Endothelial cell of umbilical vein (primary cell): ENCODE measurements at regions not wholly inside any gene's neighbourhood (a gene's known extent, or its start where the extent isn't known, plus 50 kb on each side); places are given as distances from the start of the nearest gene placed in this dataset.

ENCODE experiments used
- EZH2 ChIP-seq: IDR thresholded peaks from 2 replicates; pipeline ENCODE4 v1.6.1; 2012; ENCODE audit warnings: borderline replicate concordance, low read depth, mild to moderate bottlenecking, moderate library complexity, low read length, inconsistent platforms; ENCODE audit not compliant: severe bottlenecking
- POLR2A ChIP-seq: IDR thresholded peaks from 2 replicates; pipeline ENCODE4 v1.6.1; 2012; ENCODE audit warnings: low read depth, mild to moderate bottlenecking, control low read depth, low read length
- POLR2AphosphoS5 ChIP-seq: IDR thresholded peaks from 2 replicates; pipeline ENCODE4 v1.6.1; 2012; ENCODE audit warnings: low read depth, mild to moderate bottlenecking, control low read depth, low read length, moderate library complexity; ENCODE audit not compliant: insufficient read depth
- TF ChIP-seq, protein P1 (sequence below), 2 donors: IDR thresholded peaks; 1 replicate in 1 of 2; 2 replicates in 1 of 2; pipeline ENCODE4 v1.5.1; 2011; ENCODE audit warnings: low read length in 2 of 2, mild to moderate bottlenecking in 2 of 2, moderate library complexity in 2 of 2, control low read depth in 1 of 2, inconsistent platforms in 1 of 2, low read depth in 1 of 2; ENCODE audit not compliant: insufficient read depth in 1 of 2; ENCODE audit errors: extremely low read depth in 1 of 2
- TF ChIP-seq, protein P2 (sequence below): IDR thresholded peaks from 2 replicates; pipeline ENCODE4 v1.6.1; 2011; ENCODE audit not compliant: insufficient read depth, insufficient read length

DNA sequence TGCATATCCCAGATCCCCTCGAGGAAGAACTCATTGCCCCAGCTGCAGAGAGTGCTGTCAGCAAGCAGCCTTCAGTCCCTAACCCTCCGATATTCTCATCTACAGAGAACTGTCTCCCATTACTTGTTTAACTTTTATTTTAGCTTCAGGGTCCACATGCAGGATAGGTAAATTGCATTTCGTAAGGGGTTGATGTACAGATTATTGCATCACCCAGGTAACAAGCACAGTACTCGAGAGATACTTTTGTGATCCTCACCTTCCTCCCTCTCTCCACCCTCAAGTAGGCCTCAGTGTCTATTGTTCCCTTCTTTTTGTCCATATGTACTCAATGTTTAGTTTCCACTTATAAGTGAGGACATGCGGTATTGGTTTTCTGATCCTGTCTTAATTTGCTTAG lies 171.5 kb upstream of the IRS2 start:
- TF ChIP-seq, protein P1, sequence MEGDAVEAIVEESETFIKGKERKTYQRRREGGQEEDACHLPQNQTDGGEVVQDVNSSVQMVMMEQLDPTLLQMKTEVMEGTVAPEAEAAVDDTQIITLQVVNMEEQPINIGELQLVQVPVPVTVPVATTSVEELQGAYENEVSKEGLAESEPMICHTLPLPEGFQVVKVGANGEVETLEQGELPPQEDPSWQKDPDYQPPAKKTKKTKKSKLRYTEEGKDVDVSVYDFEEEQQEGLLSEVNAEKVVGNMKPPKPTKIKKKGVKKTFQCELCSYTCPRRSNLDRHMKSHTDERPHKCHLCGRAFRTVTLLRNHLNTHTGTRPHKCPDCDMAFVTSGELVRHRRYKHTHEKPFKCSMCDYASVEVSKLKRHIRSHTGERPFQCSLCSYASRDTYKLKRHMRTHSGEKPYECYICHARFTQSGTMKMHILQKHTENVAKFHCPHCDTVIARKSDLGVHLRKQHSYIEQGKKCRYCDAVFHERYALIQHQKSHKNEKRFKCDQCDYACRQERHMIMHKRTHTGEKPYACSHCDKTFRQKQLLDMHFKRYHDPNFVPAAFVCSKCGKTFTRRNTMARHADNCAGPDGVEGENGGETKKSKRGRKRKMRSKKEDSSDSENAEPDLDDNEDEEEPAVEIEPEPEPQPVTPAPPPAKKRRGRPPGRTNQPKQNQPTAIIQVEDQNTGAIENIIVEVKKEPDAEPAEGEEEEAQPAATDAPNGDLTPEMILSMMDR (IDR thresholded peaks at IDR 0.05; ENCODE audit: extremely low read depth in 1 of 2, insufficient read depth in 1 of 2, low read depth in 1 of 2, low read length in 2 of 2) = no peak
- TF ChIP-seq EZH2 (no peak), POLR2A (no peak), POLR2AphosphoS5 (no peak)
- TF ChIP-seq, protein P2, sequence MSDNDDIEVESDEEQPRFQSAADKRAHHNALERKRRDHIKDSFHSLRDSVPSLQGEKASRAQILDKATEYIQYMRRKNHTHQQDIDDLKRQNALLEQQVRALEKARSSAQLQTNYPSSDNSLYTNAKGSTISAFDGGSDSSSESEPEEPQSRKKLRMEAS = no peak
